CD4-positive, alpha-beta T cell treated with Interleukin-4 for 1 hour (primary cell): ENCODE measurements at regions not wholly inside any gene's neighbourhood (a gene's known extent, or its start where the extent isn't known, plus 50 kb on each side); places are given as distances from the start of the nearest gene placed in this dataset.

ENCODE experiments used
- DNase-seq, 2 donors: peaks; one replicate each; pipeline ENCODE4 v3.0.0-alpha.2; 2020 to 2022

DNA sequence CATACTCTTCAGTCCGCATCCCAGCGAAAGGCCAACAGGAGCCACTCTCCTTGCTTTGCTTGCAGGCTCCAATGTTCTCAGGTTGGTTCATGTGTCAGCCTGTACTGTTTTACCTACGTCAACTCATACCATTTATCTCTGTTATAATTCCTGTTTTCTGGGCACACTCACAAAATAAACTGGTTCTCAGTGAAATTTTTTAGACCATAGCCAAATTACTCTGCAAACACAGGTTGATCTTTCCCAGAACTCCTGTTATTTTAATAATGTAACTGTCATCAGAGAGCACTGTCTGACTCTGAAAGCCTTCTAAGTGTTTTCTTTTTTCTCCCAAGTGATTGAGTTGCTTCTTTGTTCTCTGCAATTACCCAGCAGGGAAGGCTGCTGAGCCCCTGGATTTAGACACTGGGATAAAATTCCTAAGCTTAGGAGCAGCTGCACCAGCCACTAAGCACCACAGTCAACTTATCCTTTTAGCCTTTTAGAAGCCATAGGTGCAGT is 111.6 kb upstream of the PIEZO2 start:
- DNase-seq: no peak

GRCh38 chr18:11259469-11260150 is 110.2 kb upstream of the PIEZO2 start:
- no peak for DNase-seq

- DNase-seq: no peak
These were observed 108.8 kb upstream of the PIEZO2 start for GRCh38 chr18:11258039-11258610.

DNA sequence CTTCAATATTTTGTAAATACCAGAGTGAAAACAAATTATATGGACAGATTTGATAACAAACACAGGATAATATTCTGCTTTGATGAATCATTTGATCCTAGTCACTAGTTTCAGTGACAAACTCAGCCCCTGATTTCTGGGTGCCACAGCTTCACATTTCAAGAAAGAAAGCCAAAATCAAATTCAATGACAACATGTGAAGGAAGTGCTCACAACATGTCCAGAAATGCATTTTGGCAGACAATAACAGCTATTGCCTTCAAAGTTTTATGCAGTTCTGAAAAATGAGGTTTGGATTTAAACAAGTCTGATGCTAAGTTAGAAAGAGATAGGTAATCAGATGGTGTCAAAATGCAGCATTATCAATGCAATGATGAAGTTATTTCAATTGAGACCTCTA is 106.9 kb upstream of the PIEZO2 start:
- no peak for DNase-seq

GRCh38 chr18:11251891-11252270 is 102.5 kb upstream of the PIEZO2 start:
- DNase-seq: no peak

DNA sequence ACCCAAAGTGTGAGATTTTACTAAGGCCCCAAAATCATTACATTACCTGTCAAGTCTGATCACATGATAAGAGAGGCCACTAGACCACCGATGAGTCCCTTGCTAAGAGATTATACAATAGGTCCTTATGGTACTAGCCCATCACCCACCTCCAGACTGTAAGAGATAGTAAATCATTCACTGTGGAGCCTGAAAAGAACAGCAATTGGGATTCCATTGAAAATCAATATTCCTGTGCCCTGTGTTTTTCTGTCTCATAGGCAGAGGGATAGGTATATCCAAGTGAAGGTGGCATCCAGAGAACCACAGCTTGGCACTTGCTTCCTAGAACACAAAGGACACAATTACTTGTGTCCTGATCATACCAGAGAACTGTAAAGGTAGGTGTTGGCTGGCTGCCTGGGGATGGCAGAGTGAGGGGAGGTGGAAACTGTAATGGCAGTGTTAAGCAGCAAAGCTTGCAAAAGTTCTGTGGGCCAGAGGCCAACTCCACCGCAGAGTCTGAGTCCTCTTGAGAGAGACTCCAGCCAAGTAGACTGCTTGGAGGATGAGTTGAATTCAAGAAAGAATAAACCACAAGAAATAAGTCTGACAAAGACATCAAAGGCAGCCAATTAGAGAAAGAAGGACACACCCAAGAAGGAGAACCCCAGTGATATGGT is 102.0 kb upstream of the PIEZO2 start:
- DNase-seq: no peak

- DNase-seq: no peak
These were observed 100.0 kb upstream of the PIEZO2 start for GRCh38 chr18:11249391-11249790.

GRCh38 chr18:11247381-11247970 is 98.1 kb upstream of the PIEZO2 start:
- DNase-seq: no peak

DNA sequence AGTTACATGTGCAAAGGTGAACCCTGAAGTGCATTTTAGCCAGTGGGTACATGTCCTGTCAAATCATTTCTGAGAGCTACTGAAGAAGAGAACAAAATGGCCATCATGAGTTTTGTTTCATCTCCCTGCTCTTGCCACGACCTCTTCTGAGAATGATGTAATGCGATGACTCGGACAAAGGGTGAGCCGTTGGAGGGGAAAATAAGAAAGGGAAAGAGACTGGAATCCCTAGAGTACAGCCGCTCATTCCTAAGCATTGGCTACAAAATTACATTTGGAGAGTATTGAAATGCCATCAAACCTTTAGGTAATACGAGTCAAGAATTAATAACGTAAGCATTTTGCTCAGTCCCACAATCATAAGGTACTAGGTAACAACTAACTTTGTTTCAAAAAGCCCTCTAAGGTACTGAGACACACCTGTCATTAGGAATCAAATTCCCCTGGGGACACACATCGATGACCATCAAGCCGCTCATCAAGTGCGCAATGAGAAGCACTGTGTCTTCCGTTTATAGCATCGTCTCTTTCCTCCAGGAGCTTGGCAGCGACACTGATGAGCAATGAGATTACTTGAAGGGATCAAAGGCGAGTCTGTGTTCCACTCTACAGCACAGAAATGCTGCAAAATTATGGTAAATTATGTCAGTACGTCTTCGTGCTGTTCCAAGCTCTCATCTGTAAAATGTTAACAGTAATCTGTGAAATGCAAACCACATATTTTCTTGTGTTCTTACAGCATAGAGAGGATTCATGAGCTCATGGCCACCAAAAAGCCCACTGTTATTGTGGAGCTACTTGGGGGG is 97.3 kb upstream of the PIEZO2 start:
- DNase-seq: no peak

DNA sequence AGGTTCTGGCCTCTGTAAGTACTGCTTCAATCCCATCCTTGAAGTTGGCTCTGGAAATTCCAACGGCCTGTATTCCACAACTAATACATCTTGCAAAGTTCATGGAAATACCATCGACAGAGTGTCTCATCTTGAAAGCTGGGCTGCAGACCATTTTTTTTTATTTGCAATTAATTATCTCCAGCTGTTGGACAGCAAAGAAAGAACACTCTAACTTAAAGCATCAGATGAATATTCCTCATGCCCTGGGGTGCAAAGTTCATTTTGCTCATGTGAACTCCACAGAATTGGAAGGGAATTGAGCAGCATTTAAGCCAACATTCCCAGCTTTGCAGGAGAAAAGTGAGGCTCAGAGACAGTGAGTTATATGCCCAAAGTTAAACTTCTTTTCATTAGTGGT is 96.5 kb upstream of the PIEZO2 start:
- no peak for DNase-seq

GRCh38 chr18:11237484-11237883 is 88.1 kb upstream of the PIEZO2 start:
- DNase-seq: no peak

DNA sequence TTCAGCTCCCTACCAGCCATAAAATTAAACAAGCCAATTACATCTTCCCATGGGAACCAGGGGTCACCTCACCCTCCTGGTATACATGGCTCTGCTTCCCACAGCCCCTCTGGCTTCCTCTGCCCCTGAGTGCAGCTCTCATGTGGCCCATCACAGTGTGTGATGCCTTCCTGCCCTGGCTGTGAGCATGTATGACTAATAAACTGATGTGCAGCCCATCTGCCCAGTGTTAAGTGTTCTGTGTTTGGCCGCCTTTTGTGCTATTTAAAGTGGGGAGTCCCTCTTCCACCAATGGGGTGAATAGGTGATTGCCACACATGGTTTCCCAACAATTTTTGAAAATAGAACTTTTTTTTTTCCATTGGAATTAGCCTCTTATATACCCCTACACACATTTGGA is 87.7 kb upstream of the PIEZO2 start:
- DNase-seq: no peak

DNA sequence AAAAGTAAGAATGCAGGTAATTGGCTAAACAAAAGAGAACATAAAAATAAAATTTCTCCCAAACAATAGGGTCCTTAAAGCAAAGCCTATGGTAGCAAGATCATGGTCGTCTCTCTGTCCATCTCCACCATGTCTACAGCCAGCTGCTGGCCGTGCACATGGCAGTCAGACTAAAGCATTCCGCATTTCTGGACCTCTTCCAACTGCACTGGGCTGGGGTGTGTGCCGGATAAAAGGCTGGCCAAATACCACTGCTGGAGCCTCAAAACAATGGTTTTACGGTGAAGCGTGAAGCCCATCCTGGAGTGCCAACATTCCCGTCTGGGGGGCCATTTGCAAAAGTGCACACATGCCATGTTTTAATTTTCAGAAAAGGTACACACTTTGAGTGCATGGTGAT is 74.8 kb upstream of the PIEZO2 start:
- no peak for DNase-seq

- no peak for DNase-seq
These were observed 70.2 kb upstream of the PIEZO2 start for GRCh38 chr18:11219571-11219970.

DNA sequence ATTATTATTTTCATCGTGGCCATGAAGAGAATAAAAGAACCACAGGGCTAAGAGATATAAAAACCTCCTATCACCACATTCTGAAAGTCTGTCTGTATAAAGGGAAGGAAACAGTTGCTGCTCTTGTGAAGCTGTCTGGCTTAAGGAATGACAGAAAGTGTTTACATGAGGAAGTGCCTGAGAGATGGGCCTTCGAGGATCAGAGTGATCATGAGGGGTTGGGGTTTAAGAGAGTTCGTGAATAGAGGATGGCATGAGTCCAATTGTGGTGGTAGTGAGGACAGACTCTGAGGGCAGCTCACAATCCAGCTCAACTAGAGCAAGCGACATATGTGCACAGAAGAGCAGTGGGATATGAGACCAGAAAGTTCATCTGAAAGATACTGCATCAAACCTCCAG is 65.8 kb upstream of the PIEZO2 start:
- no peak for DNase-seq

- DNase-seq: no peak
These were observed 54.7 kb upstream of the PIEZO2 start for GRCh38 chr18:11204020-11204419.

GRCh38 chr18:11199477-11199876 is 50.1 kb upstream of the PIEZO2 start:
- DNase-seq: no peak
